T-helper 2 cell treated with Interferon-gamma antibody and Interleukin-4, amounts not matched to agents 100 ng/mL and 5 ng/mL, for 36 hours (primary cell): ENCODE measurements at regions not wholly inside any gene's neighbourhood (a gene's known extent, or its start where the extent isn't known, plus 50 kb on each side); places are given as distances from the start of the nearest gene placed in this dataset.

ENCODE experiments used
- intact Hi-C: fragments of 100-400 bp; cut with micrococcal nuclease; formaldehyde crosslinking; loops from one replicate; pipeline ENCODE4 v1.15.1; 2023

- intact Hi-C loops = no loop called here
Measured at GRCh38 chr11:8740129-8740528, 57.5 kb downstream of the RPL27A start.

GRCh38 chr11:8744423-8744822, 61.8 kb downstream of the RPL27A start:
- intact Hi-C loops = no loop called here

GRCh38 chr11:8745431-8746253, 63.0 kb downstream of the RPL27A start:
- intact Hi-C loops = no loop called here

GRCh38 chr11:8746331-8746974, 63.9 kb downstream of the RPL27A start:
- intact Hi-C loops = no loop called here

- intact Hi-C loops = no loop called here
Measured at GRCh38 chr11:8747173-8747572, 64.6 kb downstream of the RPL27A start.

- intact Hi-C loops = no loop called here
Measured at GRCh38 chr11:8748317-8748716, 65.7 kb downstream of the RPL27A start.

GRCh38 chr11:8749202-8749601, 66.6 kb downstream of the RPL27A start:
- intact Hi-C loops = no loop called here

GRCh38 chr11:8754241-8754640, 71.6 kb downstream of the RPL27A start:
- intact Hi-C loops = no loop called here

GRCh38 chr11:8756201-8756600, 73.6 kb downstream of the RPL27A start:
- intact Hi-C loops = no loop called here

GRCh38 chr11:8757047-8757446, 74.5 kb downstream of the RPL27A start:
- intact Hi-C loops = no loop called here

- intact Hi-C loops = no loop called here
Measured at GRCh38 chr11:8757533-8757932, 74.9 kb downstream of the RPL27A start.

GRCh38 chr11:8758619-8759169, 76.1 kb downstream of the RPL27A start:
- intact Hi-C loops = no loop called here

- intact Hi-C loops = no loop called here
Measured at GRCh38 chr11:8759634-8760033, 77.0 kb downstream of the RPL27A start.

- intact Hi-C loops = no loop called here
Measured at GRCh38 chr11:8760896-8761295, 78.3 kb downstream of the RPL27A start.

- intact Hi-C loops = no loop called here
Measured at GRCh38 chr11:8763070-8763685, 80.6 kb downstream of the RPL27A start.

- intact Hi-C loops = no loop called here
Measured at GRCh38 chr11:8765294-8765693, 82.7 kb downstream of the RPL27A start.

GRCh38 chr11:8766043-8766987, 83.7 kb downstream of the RPL27A start:
- intact Hi-C loops = no loop called here

- intact Hi-C loops = no loop called here
Measured at GRCh38 chr11:8766988-8767374, 84.4 kb downstream of the RPL27A start.

GRCh38 chr11:8767466-8768142, 85.0 kb downstream of the RPL27A start:
- intact Hi-C loops = no loop called here

GRCh38 chr11:8768625-8769333, 86.2 kb downstream of the RPL27A start:
- intact Hi-C loops = no loop called here
